ENCODE measurements at regions not wholly inside any gene's neighbourhood (a gene's known extent, or its start where the extent isn't known, plus 50 kb on each side); places are given as distances from the start of the nearest gene placed in this dataset.

- TF ChIP-seq POLR2A (IDR thresholded peaks at IDR 0.05) (no peak), CTCF (IDR thresholded peaks at IDR 0.05) (no peak)
- Histone ChIP-seq H3K36me3 (replicated peaks in 1 of 2) (no peaks in the 10 kb centered on the region), H3K4me3 (no peak overlapping the region), H3K4me1 (replicated peaks in 1 of 2) (no peaks in the 10 kb centered on the region), H3K9me3 (replicated peaks in 1 of 3) (no peaks in the 10 kb centered on the region), H3K27ac (no peak overlapping the region), H3K27me3 (no peaks in the 10 kb centered on the region)
- 76 to 90% (median 84%) methylated on average over 6 of the region's 6 CpGs for WGBS, 4 donors
- no peak for DNase-seq
- intact Hi-C loops (cut with DNase I): no loop called here
Measured at GRCh38 chr4:153040677-153041076, 104.6 kb downstream of the FHDC1 start.

GRCh38 chr4:153044036-153044435, 107.9 kb downstream of the FHDC1 start:
- TF ChIP-seq POLR2A (IDR thresholded peaks at IDR 0.05) (no peak), CTCF (IDR thresholded peaks at IDR 0.05) (no peak)
- Histone ChIP-seq H3K36me3 (replicated peaks in 1 of 2) (no peaks in the 10 kb centered on the region), H3K27ac (no peak overlapping the region), H3K9me3 (replicated peaks in 1 of 3) (no peaks in the 10 kb centered on the region), H3K4me3 (no peak overlapping the region), H3K4me1 (replicated peaks in 1 of 2) (no peaks in the 10 kb centered on the region), H3K27me3 (no peaks in the 10 kb centered on the region)
- DNase-seq: no peak
- 78 to 91% (median 86%) methylated on average over 1 of the region's 1 CpG for WGBS, 4 donors
- intact Hi-C loops (cut with DNase I): no loop called here

- Histone ChIP-seq H3K27ac (no peak overlapping the region), H3K4me1 (replicated peaks in 1 of 2) (no peaks in the 10 kb centered on the region), H3K36me3 (replicated peaks in 1 of 2) (no peaks in the 10 kb centered on the region), H3K9me3 (replicated peaks in 1 of 3) (no peaks in the 10 kb centered on the region), H3K4me3 (no peak overlapping the region), H3K27me3 (no peaks in the 10 kb centered on the region)
- no peak for TF ChIP-seq POLR2A (IDR thresholded peaks at IDR 0.05)
- no peak for TF ChIP-seq CTCF (IDR thresholded peaks at IDR 0.05)
- intact Hi-C loops (cut with DNase I): no loop called here
- DNase-seq: no peak
- 73 to 77% (median 75%) methylated on average over 4 of the region's 4 CpGs for WGBS, 4 donors
Measured at GRCh38 chr4:153045111-153045982, 109.2 kb downstream of the FHDC1 start.

DNA sequence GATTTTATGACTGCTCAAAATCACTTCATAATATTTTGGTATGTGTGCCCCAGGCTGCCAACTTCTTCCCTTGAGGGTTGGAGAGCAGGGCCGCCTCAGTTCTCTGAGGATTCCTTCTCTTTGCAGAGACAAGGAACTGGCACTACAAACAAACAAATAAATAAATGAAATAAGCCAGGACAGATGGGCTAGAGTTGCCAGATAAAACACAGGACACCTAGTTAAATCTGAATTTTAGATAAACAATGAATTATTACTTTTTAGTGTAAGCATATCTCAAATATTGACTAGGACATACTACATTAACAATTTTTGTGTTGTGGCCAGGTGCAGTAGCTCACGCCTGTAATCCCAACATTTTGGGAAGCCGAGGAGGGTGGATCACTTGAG, 122.5 kb downstream of the FHDC1 start:
- peaks cover 17% of the 10 kb centered on the region for H3K27me3 ChIP-seq
- H3K36me3 ChIP-seq (replicated peaks in 1 of 2): no peaks in the 10 kb centered on the region
- intact Hi-C loops (cut with DNase I): no loop called here
- H3K4me3 ChIP-seq: no peak overlapping the region
- TF ChIP-seq POLR2A (IDR thresholded peaks at IDR 0.05): no peak
- TF ChIP-seq CTCF (IDR thresholded peaks at IDR 0.05): no peak
- 77 to 85% (median 81%) methylated on average over 3 of the region's 3 CpGs for WGBS, 4 donors
- no peaks in the 10 kb centered on the region for H3K4me1 ChIP-seq (replicated peaks in 1 of 2)
- DNase-seq: no peak
- H3K9me3 ChIP-seq (replicated peaks in 1 of 3): no peaks in the 10 kb centered on the region
- H3K27ac ChIP-seq: no peak overlapping the region

All from adrenal gland (tissue), 9 donors.